AG09319 (cell line): ENCODE measurements at regions not wholly inside any gene's neighbourhood (a gene's known extent, or its start where the extent isn't known, plus 50 kb on each side); places are given as distances from the start of the nearest gene placed in this dataset.

Experiments
- DNase-seq: peaks from one replicate; pipeline ENCODE4 v3.0.0-alpha.2; 2010; ENCODE audit warnings: low read depth; ENCODE audit errors: extremely low read depth
- CTCF ChIP-seq: IDR thresholded peaks from 2 replicates; pipeline ENCODE4 v1.5.1; 2011; ENCODE audit warnings: low read depth, mild to moderate bottlenecking, inconsistent platforms, low read length, moderate library complexity

- DNase-seq: peak; percentile 31
- TF ChIP-seq CTCF: no peak
Observed at GRCh38 chr3:159234306-159234705, 432.5 kb downstream of the MFSD1 start.

GRCh38 chr3:159236321-159236720 lies 434.5 kb downstream of the MFSD1 start:
- TF ChIP-seq CTCF: no peak
- DNase-seq: no peak

- no peak for DNase-seq
- TF ChIP-seq CTCF: no peak
Observed at GRCh38 chr3:159237226-159237625, 435.4 kb downstream of the MFSD1 start.

GRCh38 chr3:159238646-159239045 lies 436.8 kb downstream of the MFSD1 start:
- TF ChIP-seq CTCF: no peak
- DNase-seq: no peak

DNA sequence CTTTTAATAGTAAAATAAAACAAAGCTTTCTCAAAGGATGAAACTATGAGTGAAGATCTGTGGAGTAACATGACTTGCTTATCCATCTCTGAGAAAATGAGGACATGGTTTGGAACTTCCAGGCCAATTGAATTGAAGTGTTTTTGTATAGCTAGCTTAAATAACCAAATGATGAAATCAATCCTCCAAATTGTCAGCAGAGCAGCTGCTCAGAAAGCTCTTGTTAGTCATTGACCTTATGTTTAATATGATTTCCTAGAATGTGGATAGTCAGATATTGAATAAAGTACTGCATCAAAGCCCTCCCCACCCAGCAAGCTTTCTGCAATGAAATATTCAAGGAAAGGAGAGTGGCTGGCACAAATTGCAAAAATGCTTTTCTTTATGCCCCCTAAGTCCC lies 437.2 kb downstream of the MFSD1 start:
- DNase-seq: peak; percentile 36
- no peak for TF ChIP-seq CTCF

DNA sequence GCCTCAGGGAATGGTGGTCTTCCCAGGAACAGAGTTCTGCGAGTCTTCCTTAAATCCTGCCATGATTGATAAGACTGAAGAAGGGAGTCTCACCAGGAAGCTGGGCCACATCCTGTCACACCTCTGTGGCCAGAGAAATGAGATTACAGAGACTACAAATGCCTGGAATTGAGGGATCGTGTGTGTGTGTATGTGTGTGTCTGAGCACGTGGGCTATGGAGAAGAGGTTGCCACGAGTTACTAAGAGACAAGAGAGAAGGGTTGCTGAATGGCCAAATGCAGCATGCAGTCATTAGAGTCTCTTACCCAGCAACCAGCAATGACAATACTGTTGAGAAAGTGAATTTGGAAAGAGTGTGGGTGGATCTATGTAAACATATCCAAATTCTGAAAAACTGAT lies 443.1 kb downstream of the MFSD1 start:
- no peak for DNase-seq
- TF ChIP-seq CTCF: no peak

- DNase-seq: no peak
- TF ChIP-seq CTCF: no peak
Observed at GRCh38 chr3:159245871-159246270, 444.0 kb downstream of the MFSD1 start.
